ENCODE measurements at regions not wholly inside any gene's neighbourhood (a gene's known extent, or its start where the extent isn't known, plus 50 kb on each side); places are given as distances from the start of the nearest gene placed in this dataset.

- TF ChIP-seq EP300 (IDR thresholded peaks at IDR 0.05; ENCODE audit: low read depth in 2 of 2, low read length in 2 of 2) (no peak), EP300 (CRISPR knock-in tag; IDR thresholded peaks at IDR 0.05; ENCODE audit: borderline replicate concordance) (no peak), MAX (IDR thresholded peaks at IDR 0.05) (no peak), ZNF563 (CRISPR knock-in tag; IDR thresholded peaks at IDR 0.05) (no peak), CTCF (CRISPR knock-in tag; IDR thresholded peaks at IDR 0.05) (no peak), ZNF468 (CRISPR knock-in tag; IDR thresholded peaks at IDR 0.05) (no peak), ERF (CRISPR knock-in tag; IDR thresholded peaks at IDR 0.05) (no peak), SAFB2 (CRISPR knock-in tag; IDR thresholded peaks at IDR 0.05; ENCODE audit: borderline replicate concordance, low read depth) (no peak), KLF6 (CRISPR knock-in tag; IDR thresholded peaks at IDR 0.05) (no peak), SP2 (CRISPR knock-in tag; IDR thresholded peaks at IDR 0.05) (no peak), SIN3A (IDR thresholded peaks at IDR 0.05; ENCODE audit: borderline replicate concordance, low read depth, low read length) (no peak)
Measured at GRCh38 chr11:45590743-45591142, 74.7 kb downstream of the CHST1 start.
